Hematopoietic multipotent progenitor cell treated with erythropoietin and hydrocortisone succinate and interleukin-3 and kit ligand, for 17 days (in vitro differentiated cells): ENCODE measurements at regions not wholly inside any gene's neighbourhood (a gene's known extent, or its start where the extent isn't known, plus 50 kb on each side); places are given as distances from the start of the nearest gene placed in this dataset.

Source experiments
- DNase-seq: peaks from one replicate; pipeline ENCODE4 v3.0.0-alpha.2; 2015; ENCODE audit warnings: low spot score

DNA sequence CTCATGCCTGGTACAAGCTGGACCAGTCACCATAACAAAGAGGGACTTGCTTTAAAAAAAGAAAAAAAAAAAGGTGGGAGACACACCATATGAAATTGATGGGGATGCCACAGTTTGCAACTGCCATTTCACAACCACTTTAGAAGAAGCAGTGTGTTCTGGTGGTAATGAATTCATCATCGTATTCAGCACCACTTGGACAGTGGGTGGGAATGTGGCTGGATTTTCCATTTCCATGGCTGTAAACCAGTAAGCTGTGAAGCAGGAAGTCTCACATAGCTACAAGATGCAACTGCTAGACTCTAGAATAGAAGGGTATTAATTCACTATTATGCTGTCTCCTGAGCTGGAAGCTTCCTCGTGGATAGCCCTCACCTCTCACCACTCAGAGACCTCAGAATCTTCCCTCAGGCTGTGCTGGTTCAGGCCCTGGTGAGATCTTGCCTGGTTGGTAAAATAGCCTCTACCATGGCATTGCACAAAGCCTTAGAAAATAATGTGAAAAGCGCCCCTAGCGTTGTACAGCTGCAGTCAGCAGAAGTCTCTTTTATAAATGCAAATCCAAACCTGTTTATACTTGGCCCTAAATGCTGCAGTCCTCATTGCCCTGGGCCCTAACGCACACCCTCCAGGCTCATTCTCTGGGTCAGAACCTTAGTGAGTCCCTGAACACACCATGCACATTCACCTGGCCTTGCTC is 150.7 kb downstream of the KCTD15 start:
- no peak for DNase-seq

DNA sequence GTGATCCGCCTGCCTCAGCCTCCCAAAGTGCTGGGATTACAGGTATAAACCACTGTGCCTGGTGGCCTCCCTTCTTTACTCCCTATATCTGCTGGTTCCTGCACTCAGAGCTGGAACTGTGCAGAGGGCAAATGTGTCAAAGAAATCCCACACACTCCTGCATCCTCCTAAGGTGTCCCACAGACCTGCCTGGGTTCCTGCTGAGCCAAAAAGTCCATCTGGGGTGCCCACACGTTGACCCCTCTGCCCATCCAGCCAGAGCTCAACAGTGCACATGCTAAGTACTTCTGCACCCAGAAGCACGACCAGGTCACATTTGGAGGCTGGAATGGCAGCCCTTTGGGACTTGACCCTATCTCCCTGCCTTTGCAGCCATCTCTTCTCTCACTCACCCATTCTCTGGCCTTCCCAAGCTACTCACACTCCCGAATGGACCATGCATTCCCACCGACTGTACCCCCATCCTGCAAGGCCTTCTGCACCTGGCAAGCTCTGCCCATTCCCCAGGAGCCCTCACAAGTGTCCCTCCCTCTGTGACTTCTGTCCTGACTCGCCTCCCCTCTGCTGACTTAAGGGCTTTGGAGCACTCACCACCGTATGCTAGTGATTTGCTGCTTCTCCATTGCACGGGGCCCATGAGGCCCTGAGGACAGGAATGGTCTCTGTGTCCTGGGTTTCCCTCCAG is 152.1 kb downstream of the KCTD15 start:
- no peak for DNase-seq

DNA sequence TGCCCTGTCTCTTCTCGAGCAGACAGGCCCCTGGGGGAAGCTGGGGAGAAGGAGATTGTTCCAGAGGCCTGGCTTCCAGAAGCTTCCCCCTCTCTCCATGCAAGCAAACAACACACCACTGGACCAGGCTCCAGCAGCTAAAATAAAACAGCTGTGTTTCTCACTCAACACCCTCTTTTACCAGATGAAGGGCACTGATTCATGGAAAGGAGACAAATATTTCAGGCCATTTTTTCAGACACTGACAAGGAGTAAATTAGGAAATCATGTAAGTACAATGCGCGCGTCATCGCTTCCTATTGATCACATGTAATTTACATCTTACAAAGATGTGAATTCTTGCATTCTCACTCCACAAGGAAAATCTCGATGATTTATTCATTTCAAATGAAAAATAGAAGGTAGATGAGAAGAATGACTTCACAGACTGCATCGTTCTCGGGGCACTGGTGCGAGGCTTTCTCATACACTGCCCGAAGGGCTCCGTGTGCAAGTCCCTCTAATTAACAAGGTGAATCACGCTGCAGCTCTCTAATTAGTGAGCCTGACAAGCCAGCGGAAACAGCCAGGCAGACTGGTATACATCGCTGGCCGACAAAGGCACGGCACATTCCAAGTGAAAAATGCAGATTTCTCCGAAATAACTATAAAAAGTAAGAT is 153.6 kb downstream of the KCTD15 start:
- DNase-seq = no peak

- DNase-seq = no peak
Measured at GRCh38 chr19:33953023-33953422, 156.4 kb downstream of the KCTD15 start.

DNA sequence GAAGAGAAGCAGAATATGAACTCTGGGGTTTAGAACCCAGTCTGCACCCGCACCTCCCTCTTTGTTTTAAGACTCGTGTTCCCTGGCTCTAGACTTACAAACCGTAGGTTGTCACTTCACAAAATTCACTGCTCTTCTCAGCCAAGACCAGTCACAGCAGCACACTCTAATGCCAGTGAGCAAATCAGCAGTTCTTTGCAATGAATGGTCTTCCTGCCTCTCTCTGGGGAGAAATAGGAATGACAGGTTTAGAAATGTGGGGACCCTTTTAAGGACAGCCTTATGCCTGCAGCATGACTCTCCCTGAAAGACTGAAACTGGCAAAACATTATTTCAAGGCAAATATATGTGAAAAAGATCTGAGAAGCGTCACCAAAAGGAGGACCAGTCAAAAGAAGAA is 156.9 kb downstream of the KCTD15 start:
- no peak for DNase-seq

DNA sequence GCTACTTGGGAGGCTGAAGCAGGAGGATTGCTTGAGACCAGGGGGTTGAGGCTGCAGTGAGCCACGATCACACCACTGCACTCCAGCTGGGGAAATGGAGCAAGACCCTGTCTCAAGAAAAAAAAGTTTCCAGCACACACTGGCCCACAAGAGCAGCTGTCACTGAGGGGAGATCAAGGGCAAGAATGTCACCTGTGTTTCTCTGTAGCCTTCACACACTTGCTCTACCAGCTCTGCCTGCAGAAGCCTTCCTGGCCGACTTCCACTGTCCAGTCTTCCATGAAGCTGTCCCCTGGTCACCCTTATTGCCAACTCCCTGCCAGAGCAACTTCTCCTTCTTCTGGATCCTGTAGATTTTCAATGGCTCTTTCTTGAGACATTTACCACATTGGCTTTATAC is 158.0 kb downstream of the KCTD15 start:
- DNase-seq = no peak

- DNase-seq = no peak
Measured at GRCh38 chr19:33956941-33957340, 160.3 kb downstream of the KCTD15 start.

- no peak for DNase-seq
Measured at GRCh38 chr19:33957804-33958203, 161.1 kb downstream of the KCTD15 start.

DNA sequence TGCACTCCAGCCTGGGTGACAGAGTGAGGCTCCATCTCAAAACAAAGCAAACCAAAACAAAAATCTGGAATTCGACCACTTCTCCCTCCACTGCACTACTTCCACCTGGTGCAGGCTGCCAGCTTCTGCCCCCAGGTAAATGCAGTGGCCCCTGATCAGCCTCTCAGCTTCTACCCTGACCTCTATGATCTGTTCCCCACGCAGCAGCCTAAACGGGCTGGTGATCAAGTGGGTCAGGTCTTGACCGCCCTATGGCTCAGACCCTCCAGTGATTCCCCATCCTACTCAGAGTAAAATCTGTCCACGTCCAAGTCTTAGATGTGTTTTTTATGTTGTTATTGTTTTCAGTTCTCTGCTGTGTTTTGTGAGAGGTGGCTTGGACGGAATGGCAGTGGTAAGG is 163.9 kb downstream of the KCTD15 start:
- no peak for DNase-seq

DNA sequence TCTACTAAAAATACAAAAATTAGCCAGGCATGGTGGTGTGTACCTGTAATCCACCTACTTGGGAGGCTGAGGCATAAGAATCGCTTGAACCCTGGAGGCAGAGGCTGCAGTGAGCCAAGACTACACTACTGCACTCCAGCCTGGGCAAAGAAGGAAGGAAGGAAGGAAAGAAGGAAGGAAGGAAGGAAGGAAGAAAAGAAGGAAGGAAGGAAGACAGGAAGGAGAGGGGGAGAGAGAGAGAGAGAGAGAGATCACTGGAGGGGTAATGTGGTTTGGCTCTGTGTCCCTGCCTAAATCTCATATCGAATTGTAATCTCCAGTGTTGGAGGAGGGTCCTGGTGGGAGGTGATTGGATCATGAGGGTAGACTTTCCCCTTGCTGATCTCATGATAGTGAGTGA is 165.5 kb downstream of the KCTD15 start:
- DNase-seq = no peak

DNA sequence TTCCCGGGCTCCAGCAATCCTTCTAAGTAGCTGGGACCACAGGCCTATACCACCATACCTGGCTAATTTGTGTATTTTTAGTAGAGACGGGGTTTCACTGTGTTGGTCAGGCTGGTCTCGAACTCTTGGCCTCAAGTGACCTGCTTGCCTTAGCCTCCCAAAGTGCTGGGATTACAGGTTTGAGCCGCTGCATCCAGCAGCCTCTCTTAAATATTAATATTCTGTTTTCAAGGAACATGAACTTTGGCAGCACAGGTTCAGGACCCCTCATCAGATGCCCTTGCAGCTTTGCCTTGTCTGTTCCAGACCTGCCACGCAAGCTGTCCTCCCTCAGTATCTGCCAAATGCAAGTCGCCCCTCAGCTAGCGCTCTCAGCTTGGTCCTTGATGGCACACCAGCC is 166.8 kb downstream of the KCTD15 start:
- no peak for DNase-seq

DNA sequence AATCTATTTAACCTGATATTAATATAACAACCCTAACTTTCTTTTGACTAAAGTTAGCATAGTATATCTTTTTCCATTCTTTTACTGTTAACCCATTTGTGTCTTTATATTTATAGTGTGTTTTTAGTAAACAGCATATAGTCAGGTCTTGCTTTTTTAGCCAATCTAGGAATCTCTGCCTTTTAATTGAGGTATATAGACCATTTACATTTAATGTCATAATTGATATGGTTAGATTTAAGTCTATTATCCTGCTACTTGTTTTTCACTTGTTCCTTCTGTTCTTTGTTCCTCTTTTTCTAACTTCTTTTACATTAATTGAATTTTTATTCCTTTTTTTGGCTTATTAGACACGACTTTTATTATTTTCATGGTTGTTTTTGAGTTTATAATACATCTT is 174.4 kb downstream of the KCTD15 start:
- no peak for DNase-seq

DNA sequence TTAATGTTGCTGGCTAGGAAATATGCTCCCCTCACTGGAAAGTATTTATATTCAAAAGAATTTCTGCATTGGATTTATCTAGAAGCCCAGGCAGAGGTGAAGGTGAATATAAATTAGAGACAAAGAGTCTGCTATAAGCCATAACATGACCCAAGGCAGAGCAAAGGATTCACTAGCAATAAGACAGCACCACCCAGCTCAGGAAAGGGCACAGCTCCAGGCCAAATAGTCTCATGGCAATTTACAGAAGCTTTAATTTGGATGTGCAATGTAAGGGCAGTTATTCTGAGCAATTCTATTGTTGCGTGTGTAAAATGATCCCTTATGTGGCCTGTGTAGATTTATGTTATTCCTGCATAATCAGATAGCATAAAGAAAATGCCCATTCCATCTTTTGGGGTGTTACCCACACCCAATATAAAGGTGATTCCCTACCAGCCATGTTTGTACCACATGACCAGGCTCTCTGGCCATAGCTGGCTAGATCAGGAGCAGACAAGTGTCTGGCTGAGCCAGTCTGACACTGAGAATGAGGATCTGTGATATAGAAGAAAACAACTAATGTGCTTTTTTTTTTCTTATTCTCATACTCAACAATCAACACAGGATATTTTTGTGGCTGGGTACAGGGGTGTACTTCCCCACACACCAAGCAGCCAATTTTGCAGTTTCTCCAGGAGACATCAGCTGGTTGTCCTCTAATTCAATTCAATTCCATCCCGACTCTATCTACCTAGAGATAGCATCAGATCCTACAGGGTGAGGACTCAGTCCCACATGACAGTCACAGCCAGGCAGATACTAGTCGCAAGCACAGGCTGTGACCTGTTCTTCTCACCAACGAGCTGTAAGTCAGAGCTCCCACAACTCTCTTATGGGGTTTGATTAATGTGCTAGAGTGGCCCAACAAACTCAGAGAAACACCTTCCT is 181.4 kb downstream of the KCTD15 start:
- DNase-seq = no peak

DNA sequence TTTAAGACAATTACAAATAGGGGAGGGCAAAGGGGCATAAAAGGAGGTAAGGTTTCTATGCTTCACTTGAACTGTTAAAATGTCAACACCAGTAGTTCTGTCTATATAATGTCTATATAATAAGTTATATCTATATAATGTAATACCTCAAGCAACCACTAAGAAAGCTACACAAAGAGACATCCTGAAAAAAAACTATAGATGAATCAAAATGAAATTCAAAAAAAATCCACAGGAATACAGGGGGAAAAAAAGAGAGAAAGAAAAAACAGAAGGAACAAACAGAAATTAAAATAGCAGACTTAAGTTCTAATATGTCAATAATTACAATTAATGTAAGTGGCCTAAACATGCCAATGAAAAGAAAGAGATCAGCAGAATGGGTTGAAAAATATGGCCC is 186.0 kb downstream of the KCTD15 start:
- DNase-seq = no peak

- DNase-seq = no peak
Measured at GRCh38 chr19:33988601-33989000, 183.7 kb upstream of the LSM14A start.

DNA sequence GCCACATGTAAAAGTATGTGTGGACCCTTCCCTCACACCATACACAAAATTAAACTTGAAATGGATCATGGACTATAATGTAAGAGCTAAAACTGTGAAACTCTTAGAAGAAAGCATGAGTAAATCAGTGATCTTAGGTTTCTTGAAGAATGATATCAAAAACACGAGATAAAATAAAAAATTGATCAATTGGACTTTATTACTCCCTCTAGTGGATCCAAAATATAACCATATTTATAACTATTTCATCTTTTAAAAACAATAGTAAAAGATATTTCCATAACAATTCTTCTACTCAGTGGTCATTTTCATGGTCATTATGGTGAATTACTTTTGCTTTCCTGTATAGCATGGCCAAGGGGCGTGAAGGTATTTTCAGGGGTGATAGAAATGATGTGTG is 174.6 kb upstream of the LSM14A start:
- DNase-seq = no peak

GRCh38 chr19:33998302-33998701 is 174.0 kb upstream of the LSM14A start:
- no peak for DNase-seq

GRCh38 chr19:33998739-33999345 is 173.5 kb upstream of the LSM14A start:
- no peak for DNase-seq

DNA sequence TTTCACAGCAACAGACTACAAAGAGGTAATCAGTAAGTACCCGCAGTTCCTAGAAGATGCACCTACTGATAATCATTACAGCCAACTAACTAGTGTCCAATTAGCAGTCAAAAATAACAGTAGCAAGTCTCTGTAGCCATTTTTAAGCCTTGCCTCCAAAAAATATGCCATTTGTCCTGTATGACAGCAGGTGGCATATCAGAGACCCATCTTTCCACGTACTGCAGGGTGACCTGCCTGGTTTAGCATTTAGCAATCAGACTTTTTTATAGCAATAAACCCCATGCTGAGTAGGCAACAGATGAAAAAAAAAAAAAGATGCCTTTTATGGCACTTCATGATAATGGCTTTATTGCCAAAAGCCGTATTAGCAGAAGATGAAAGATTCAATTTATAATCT is 155.3 kb upstream of the LSM14A start:
- no peak for DNase-seq

- no peak for DNase-seq
Measured at GRCh38 chr19:34017601-34018000, 154.7 kb upstream of the LSM14A start.

DNA sequence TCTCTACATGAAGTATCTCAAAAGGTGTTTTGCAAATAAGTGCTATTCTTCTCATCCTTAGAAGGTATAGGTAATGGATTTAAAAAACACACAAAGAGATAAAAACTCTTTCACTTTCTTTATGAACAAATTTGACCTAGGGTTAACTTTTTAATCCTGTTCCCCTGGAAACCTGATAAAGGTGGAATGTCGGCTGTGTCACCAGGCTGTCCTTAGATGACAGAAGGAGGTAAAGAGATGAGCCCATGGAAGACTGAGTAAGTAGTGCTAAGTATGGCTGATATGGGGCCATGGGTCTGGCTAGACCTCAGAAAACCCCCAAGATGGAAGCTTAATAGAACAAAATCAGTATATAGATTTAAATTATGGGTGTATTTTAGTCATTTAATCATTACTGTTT is 153.8 kb upstream of the LSM14A start:
- no peak for DNase-seq

DNA sequence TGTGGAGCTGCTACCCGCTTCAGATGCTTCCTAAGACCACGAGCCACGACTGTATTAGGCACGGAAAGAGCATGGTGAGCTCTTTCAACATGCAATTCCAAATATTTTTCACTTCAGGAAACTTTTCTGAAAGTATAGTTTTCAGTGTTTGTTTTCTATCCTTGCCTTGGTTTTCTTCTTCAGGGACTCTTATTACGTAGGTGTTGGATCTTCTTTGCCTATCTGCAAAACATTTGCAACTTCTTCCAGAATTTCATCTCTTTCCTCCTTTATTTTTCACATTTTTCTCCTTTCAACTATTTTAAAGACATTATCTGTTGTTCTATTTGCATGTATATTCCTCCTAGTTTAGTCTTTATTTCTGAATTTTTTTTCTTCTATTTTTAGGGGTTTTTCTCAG is 148.9 kb upstream of the LSM14A start:
- DNase-seq = no peak
